HCT116 (cell line): ENCODE measurements at regions not wholly inside any gene's neighbourhood (a gene's known extent, or its start where the extent isn't known, plus 50 kb on each side); places are given as distances from the start of the nearest gene placed in this dataset.

Experiments
- ATAC-seq: fragments of 200-7000 bp; cut with Tn5 transposase; 2 replicates; pipeline ENCODE4 v1.9.1; 2020; ENCODE audit warnings: mild to moderate bottlenecking, moderate library complexity
- BruUV-seq: library from RNA; stranded (reverse); fragments of 400-500 nt; replicated peaks from 2 replicates; lab custom pipeline; 2021; lab: Mats Ljungman, UMichigan
- CTCF ChIA-PET: fragments of 300-600 bp; sonication (Branson Sonifier 250); formaldehyde crosslinking; loops from one replicate; lab custom pipeline; 2021; ENCODE audit warnings: antibody characterized with exemption; lab: Charles Lee
- POLR2A ChIA-PET: fragments of 300-600, 350-600 bp; sonication (Branson Sonifier 250); formaldehyde crosslinking; loops from one replicate; lab custom pipeline; 2021; ENCODE audit warnings: antibody characterized with exemption; lab: Charles Lee
- RAD21 ChIA-PET, 2 experiments: fragments of 300-600 bp; sonication (Branson Sonifier 250); formaldehyde crosslinking; loops; one replicate each; lab custom pipeline; 2023; ENCODE audit warnings: low total read pairs in 2 of 2; ENCODE audit not compliant: uncharacterized antibody in 2 of 2, unreplicated experiment in 2 of 2, low non-redundant PET in 1 of 2; lab: Charles Lee
- DNase-seq: peaks from one replicate; pipeline ENCODE4 v3.0.0-alpha.2; 2010; ENCODE audit warnings: low read depth, low spot score
- H2AFZ ChIP-seq: fragments of 200-600 bp; shearing (Covaris generic), sonication (generic); 2 replicates; pipeline ENCODE4 v1.6.1; 2017; ENCODE audit warnings: low read depth, mixed run types, mixed read lengths, antibody characterized with exemption, low read length; ENCODE audit not compliant: poor library complexity, severe bottlenecking
- H3K27ac ChIP-seq: 2 replicates; pipeline ENCODE4 v1.5.1; 2012; ENCODE audit warnings: low read depth, low read length
- H3K27me3 ChIP-seq: fragments of 200-600 bp; sonication (generic); 2 replicates; pipeline ENCODE4 v1.6.1; 2016; ENCODE audit warnings: mixed run types, low read length, mixed read lengths; ENCODE audit not compliant: insufficient read depth
- H3K36me3 ChIP-seq, 2 experiments: fragments of 200-500 bp in 1 of 2; fragments of 200-600 bp in 1 of 2; sonication (Bioruptor generic) in 1 of 2; sonication (generic) in 1 of 2; 2 replicates each; pipeline versions ENCODE4 v1.5.1 to v1.6.1; 2014 to 2016; ENCODE audit warnings: low read length in 2 of 2, inconsistent platforms in 1 of 2, mixed read lengths in 1 of 2, mixed run types in 1 of 2; ENCODE audit not compliant: insufficient read depth in 2 of 2, control insufficient read depth in 1 of 2
- H3K4me1 ChIP-seq, 2 experiments: fragments of 200-600 bp in 1 of 2; sonication (generic) in 1 of 2; 2 replicates each; pipeline versions ENCODE4 v1.5.1 to v1.6.1; 2012 to 2017; ENCODE audit warnings: low read length in 2 of 2, inconsistent platforms in 1 of 2, mild to moderate bottlenecking in 1 of 2, mixed read lengths in 1 of 2, mixed run types in 1 of 2, moderate library complexity in 1 of 2; ENCODE audit not compliant: insufficient read depth in 2 of 2, control insufficient read depth in 1 of 2
- H3K4me2 ChIP-seq: fragments of 200-600 bp; sonication (generic); 2 replicates; pipeline ENCODE4 v1.6.1; 2017; ENCODE audit warnings: mixed run types, low read length, mixed read lengths
- H3K4me3 ChIP-seq, 2 experiments: fragments of 200-600 bp in 1 of 2; sonication (generic) in 1 of 2; replicated peaks in 1 of 2; 2 replicates each; pipeline ENCODE4 v1.5.1; 2011 to 2016; ENCODE audit warnings: low read length in 2 of 2, control low read depth in 1 of 2, low read depth in 1 of 2, mild to moderate bottlenecking in 1 of 2, mixed read lengths in 1 of 2, mixed run types in 1 of 2
- H3K79me2 ChIP-seq: fragments of 200-600 bp; sonication (generic); 2 replicates; pipeline ENCODE4 v1.6.1; 2017; ENCODE audit warnings: mild to moderate bottlenecking, mixed run types, low read length, moderate library complexity, mixed read lengths; ENCODE audit not compliant: insufficient read depth
- H3K9ac ChIP-seq: fragments of 200-600 bp; sonication (generic); 2 replicates; pipeline ENCODE4 v1.6.1; 2016; ENCODE audit warnings: low read length, mixed read lengths
- H3K9me2 ChIP-seq: fragments of 200-600 bp; sonication (generic), shearing (Covaris generic); 2 replicates; pipeline ENCODE4 v1.6.1; 2017; ENCODE audit warnings: mixed run types, mild to moderate bottlenecking, moderate library complexity; ENCODE audit not compliant: insufficient read depth
- H3K9me3 ChIP-seq, 2 experiments: fragments of 200-500 bp in 1 of 2; fragments of 200-600 bp in 1 of 2; sonication (Bioruptor generic) in 1 of 2; sonication (generic) in 1 of 2; 2 replicates each; pipeline ENCODE4 v1.6.1; 2014 to 2017; ENCODE audit warnings: low read length in 2 of 2, mixed read lengths in 2 of 2, inconsistent platforms in 1 of 2, low read depth in 1 of 2, mild to moderate bottlenecking in 1 of 2, mixed run types in 1 of 2, moderate library complexity in 1 of 2; ENCODE audit not compliant: control insufficient read depth in 1 of 2, insufficient read depth in 1 of 2
- H4K20me1 ChIP-seq: fragments of 200-600 bp; sonication (generic), shearing (Covaris generic); 2 replicates; pipeline ENCODE4 v1.6.1; 2017; ENCODE audit warnings: mixed run types, mild to moderate bottlenecking, moderate library complexity; ENCODE audit not compliant: insufficient read depth
- CBX3 ChIP-seq: IDR thresholded peaks from 2 replicates; pipeline ENCODE4 v1.6.1; 2012; ENCODE audit warnings: low read depth
- CEBPB ChIP-seq: IDR thresholded peaks from 2 replicates; pipeline ENCODE4 v1.6.1; 2012; ENCODE audit warnings: low read depth
- ELF1 ChIP-seq: IDR thresholded peaks from 2 replicates; pipeline ENCODE4 v1.6.1; 2012; ENCODE audit warnings: low read depth, borderline replicate concordance
- EZH2 ChIP-seq: fragments of 200-600 bp; sonication (generic); IDR thresholded peaks from 2 replicates; pipeline ENCODE4 v1.6.1; 2017; ENCODE audit warnings: antibody characterized with exemption, mixed run types
- FOSL1 ChIP-seq: IDR thresholded peaks from 2 replicates; pipeline ENCODE4 v1.6.1; 2012; ENCODE audit warnings: low read depth
- SIN3A ChIP-seq: IDR thresholded peaks from 2 replicates; pipeline ENCODE4 v1.6.1; 2012; ENCODE audit warnings: low read depth
- TCF7L2 ChIP-seq: IDR thresholded peaks from 2 replicates; pipeline ENCODE4 v1.7.0; 2011; ENCODE audit warnings: borderline replicate concordance, inconsistent platforms; ENCODE audit not compliant: insufficient read depth, insufficient read length; ENCODE audit errors: extremely low read depth
- YY1 ChIP-seq: IDR thresholded peaks from 2 replicates; pipeline ENCODE4 v1.6.1; 2011; ENCODE audit warnings: low read length, low read depth, moderate library complexity, mild to moderate bottlenecking; ENCODE audit not compliant: insufficient replicate concordance; ENCODE audit errors: extremely low read depth
- intact Hi-C: fragments of 100-400 bp; cut with micrococcal nuclease; formaldehyde crosslinking; loops from 2 replicates; pipeline ENCODE4 v1.10.0; 2022
- TF ChIP-seq, protein P1 (sequence below): IDR thresholded peaks from 2 replicates; pipeline ENCODE4 v1.6.1; 2012; ENCODE audit warnings: low read depth
- TF ChIP-seq, protein P2 (sequence below): IDR thresholded peaks from 2 replicates; pipeline ENCODE4 v1.6.1; 2012
- TF ChIP-seq, protein P3 (sequence below): IDR thresholded peaks from 2 replicates; pipeline ENCODE4 v1.6.1; 2011; ENCODE audit warnings: mild to moderate bottlenecking, low read length, moderate library complexity; ENCODE audit not compliant: insufficient replicate concordance; ENCODE audit errors: extremely low read depth
- TF ChIP-seq, protein P4 (sequence below): IDR thresholded peaks from 2 replicates; pipeline ENCODE4 v1.6.1; 2012

DNA sequence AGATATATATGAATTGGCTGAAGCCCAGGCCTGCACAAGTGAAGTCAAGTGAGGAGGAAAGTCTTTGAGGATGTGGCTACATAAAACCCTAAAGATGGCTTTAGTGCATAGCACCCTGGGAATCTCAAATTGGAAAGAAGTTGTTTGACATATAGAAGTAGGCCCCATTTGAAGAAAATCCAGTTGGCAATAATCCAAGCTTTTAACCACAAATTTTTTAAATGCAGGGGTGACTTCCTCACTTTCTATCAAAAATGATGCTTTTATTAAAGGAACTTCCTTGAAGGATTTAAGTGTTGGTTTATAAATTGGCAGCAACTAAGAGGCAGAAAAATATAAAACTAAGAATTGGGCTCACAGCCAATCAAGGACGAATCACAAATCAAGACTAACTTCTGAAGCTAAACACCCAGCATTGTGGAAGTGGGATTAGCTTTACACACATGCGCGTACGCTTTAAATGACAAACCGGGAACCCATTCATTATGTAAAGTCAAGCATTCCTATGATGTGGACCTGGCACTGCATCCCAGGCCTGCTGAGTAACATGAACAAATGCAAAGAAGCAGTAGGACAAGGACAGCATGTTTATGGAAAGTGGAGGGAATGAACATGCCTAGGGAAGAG lies 63.3 kb downstream of the NOG start:
- ATAC-seq (no peak), DNase-seq (no peak)
- H3K36me3 ChIP-seq, result no peaks in the 10 kb centered on the region
- no peaks in the 10 kb centered on the region for H3K4me1 ChIP-seq
- no peaks in the 10 kb centered on the region for H4K20me1 ChIP-seq
- no peaks in the 10 kb centered on the region for H3K9me3 ChIP-seq
- ChIA-PET RAD21 (no interaction called here), POLR2A (no interaction called here), CTCF (no interaction called here)
- intact Hi-C loops, result no loop called here
- H3K27ac ChIP-seq, result no peak overlapping the region
- no peak for TF ChIP-seq YY1
- no peak for TF ChIP-seq EZH2
- TF ChIP-seq CBX3, result no peak
- no peak for TF ChIP-seq CEBPB
- no peak for TF ChIP-seq SIN3A
- TF ChIP-seq, protein P1, sequence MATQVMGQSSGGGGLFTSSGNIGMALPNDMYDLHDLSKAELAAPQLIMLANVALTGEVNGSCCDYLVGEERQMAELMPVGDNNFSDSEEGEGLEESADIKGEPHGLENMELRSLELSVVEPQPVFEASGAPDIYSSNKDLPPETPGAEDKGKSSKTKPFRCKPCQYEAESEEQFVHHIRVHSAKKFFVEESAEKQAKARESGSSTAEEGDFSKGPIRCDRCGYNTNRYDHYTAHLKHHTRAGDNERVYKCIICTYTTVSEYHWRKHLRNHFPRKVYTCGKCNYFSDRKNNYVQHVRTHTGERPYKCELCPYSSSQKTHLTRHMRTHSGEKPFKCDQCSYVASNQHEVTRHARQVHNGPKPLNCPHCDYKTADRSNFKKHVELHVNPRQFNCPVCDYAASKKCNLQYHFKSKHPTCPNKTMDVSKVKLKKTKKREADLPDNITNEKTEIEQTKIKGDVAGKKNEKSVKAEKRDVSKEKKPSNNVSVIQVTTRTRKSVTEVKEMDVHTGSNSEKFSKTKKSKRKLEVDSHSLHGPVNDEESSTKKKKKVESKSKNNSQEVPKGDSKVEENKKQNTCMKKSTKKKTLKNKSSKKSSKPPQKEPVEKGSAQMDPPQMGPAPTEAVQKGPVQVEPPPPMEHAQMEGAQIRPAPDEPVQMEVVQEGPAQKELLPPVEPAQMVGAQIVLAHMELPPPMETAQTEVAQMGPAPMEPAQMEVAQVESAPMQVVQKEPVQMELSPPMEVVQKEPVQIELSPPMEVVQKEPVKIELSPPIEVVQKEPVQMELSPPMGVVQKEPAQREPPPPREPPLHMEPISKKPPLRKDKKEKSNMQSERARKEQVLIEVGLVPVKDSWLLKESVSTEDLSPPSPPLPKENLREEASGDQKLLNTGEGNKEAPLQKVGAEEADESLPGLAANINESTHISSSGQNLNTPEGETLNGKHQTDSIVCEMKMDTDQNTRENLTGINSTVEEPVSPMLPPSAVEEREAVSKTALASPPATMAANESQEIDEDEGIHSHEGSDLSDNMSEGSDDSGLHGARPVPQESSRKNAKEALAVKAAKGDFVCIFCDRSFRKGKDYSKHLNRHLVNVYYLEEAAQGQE, result no peak
- TF ChIP-seq, protein P2, sequence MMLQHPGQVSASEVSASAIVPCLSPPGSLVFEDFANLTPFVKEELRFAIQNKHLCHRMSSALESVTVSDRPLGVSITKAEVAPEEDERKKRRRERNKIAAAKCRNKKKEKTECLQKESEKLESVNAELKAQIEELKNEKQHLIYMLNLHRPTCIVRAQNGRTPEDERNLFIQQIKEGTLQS, result no peak
- no peak for TF ChIP-seq ELF1
- TF ChIP-seq, protein P3, sequence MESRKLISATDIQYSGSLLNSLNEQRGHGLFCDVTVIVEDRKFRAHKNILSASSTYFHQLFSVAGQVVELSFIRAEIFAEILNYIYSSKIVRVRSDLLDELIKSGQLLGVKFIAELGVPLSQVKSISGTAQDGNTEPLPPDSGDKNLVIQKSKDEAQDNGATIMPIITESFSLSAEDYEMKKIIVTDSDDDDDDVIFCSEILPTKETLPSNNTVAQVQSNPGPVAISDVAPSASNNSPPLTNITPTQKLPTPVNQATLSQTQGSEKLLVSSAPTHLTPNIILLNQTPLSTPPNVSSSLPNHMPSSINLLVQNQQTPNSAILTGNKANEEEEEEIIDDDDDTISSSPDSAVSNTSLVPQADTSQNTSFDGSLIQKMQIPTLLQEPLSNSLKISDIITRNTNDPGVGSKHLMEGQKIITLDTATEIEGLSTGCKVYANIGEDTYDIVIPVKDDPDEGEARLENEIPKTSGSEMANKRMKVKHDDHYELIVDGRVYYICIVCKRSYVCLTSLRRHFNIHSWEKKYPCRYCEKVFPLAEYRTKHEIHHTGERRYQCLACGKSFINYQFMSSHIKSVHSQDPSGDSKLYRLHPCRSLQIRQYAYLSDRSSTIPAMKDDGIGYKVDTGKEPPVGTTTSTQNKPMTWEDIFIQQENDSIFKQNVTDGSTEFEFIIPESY, result no peak
- TF ChIP-seq TCF7L2, result no peak
- TF ChIP-seq FOSL1, result no peak
- TF ChIP-seq, protein P4, sequence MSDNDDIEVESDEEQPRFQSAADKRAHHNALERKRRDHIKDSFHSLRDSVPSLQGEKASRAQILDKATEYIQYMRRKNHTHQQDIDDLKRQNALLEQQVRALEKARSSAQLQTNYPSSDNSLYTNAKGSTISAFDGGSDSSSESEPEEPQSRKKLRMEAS, result no peak
- H3K9me2 ChIP-seq, result no peaks in the 10 kb centered on the region
- no peak overlapping the region for H3K9ac ChIP-seq
- no peak overlapping the region for H3K4me3 ChIP-seq
- H2AFZ ChIP-seq, result no peak overlapping the region
- H3K79me2 ChIP-seq, result no peaks in the 10 kb centered on the region
- H3K27me3 ChIP-seq, result no peaks in the 10 kb centered on the region
- no TSS peak for BruUV-seq
- H3K4me2 ChIP-seq, result no peak overlapping the region
